ENCODE measurements at regions not wholly inside any gene's neighbourhood (a gene's known extent, or its start where the extent isn't known, plus 50 kb on each side); places are given as distances from the start of the nearest gene placed in this dataset.

- TF ChIP-seq POLR2A (IDR thresholded peaks at IDR 0.05) (no peak), CTCF (IDR thresholded peaks at IDR 0.05) (no peak)
- peaks cover 0 to 23% of the 10 kb centered on the region in 2 donors for H3K27me3 ChIP-seq
- H3K27ac ChIP-seq = no peak overlapping the region
- H3K9me3 ChIP-seq = no peaks in the 10 kb centered on the region
- peak in 1 of 2 donors; percentile 4 for DNase-seq
- no peaks in the 10 kb centered on the region for H3K4me1 ChIP-seq
- H3K36me3 ChIP-seq = no peaks in the 10 kb centered on the region
- intact Hi-C loops (cut with DNase I; ENCODE audit: low total_unique reads) = no loop called here
- no peak overlapping the region for H3K4me3 ChIP-seq
These were observed 85.3 kb upstream of the NKX1-1 start for GRCh38 chr4:1491328-1492141.

- DNase-seq = peak in 1 of 2 donors; percentile 6
- peaks cover 0 to 23% of the 10 kb centered on the region in 2 donors for H3K27me3 ChIP-seq
- no peak overlapping the region for H3K27ac ChIP-seq
- H3K4me3 ChIP-seq = no peak overlapping the region
- no peaks in the 10 kb centered on the region for H3K36me3 ChIP-seq
- no peaks in the 10 kb centered on the region for H3K9me3 ChIP-seq
- no peaks in the 10 kb centered on the region for H3K4me1 ChIP-seq
- TF ChIP-seq CTCF (IDR thresholded peaks at IDR 0.05) (no peak), POLR2A (IDR thresholded peaks at IDR 0.05) (no peak)
- intact Hi-C loops (cut with DNase I; ENCODE audit: low total_unique reads) = no loop called here
These were observed 84.5 kb upstream of the NKX1-1 start for GRCh38 chr4:1490654-1491327.

- Histone ChIP-seq H3K4me3 (no peak overlapping the region), H3K27me3 (peaks cover 0 to 23% of the 10 kb centered on the region in 2 donors), H3K36me3 (no peaks in the 10 kb centered on the region), H3K4me1 (no peaks in the 10 kb centered on the region), H3K9me3 (no peaks in the 10 kb centered on the region), H3K27ac (no peak overlapping the region)
- TF ChIP-seq CTCF (IDR thresholded peaks at IDR 0.05) (no peak), POLR2A (IDR thresholded peaks at IDR 0.05) (no peak)
- DNase-seq = no peak
- intact Hi-C loops (cut with DNase I; ENCODE audit: low total_unique reads) = no loop called here
These were observed 83.9 kb upstream of the NKX1-1 start for GRCh38 chr4:1490011-1490653.

- Histone ChIP-seq H3K36me3 (no peaks in the 10 kb centered on the region), H3K27ac (no peak overlapping the region), H3K9me3 (no peaks in the 10 kb centered on the region), H3K4me3 (no peak overlapping the region), H3K27me3 (peaks cover 0 to 23% of the 10 kb centered on the region in 2 donors), H3K4me1 (no peaks in the 10 kb centered on the region)
- intact Hi-C loops (cut with DNase I; ENCODE audit: low total_unique reads) = no loop called here
- DNase-seq = no peak
- TF ChIP-seq POLR2A (IDR thresholded peaks at IDR 0.05) = no peak
- no peak for TF ChIP-seq CTCF (IDR thresholded peaks at IDR 0.05)
These were observed 83.4 kb upstream of the NKX1-1 start for GRCh38 chr4:1489639-1489995.

Data from uterus (tissue), 3 donors.